AG04450 (cell line): ENCODE measurements at regions not wholly inside any gene's neighbourhood (a gene's known extent, or its start where the extent isn't known, plus 50 kb on each side); places are given as distances from the start of the nearest gene placed in this dataset.

ENCODE experiments used
- CTCF ChIA-PET: fragments of 300-600, 350-600 bp; formaldehyde crosslinking; extraction: SDS; loops from one replicate; lab custom pipeline; 2022; ENCODE audit warnings: antibody characterized with exemption, inconsistent platforms; lab: Charles Lee
- POLR2A ChIA-PET: fragments of 350-600 bp; formaldehyde crosslinking; extraction: SDS; loops from one replicate; lab custom pipeline; 2021; ENCODE audit warnings: antibody characterized with exemption, inconsistent platforms; lab: Yijun Ruan, JAX
- DNase-seq: peaks from one replicate; pipeline ENCODE4 v3.0.0-alpha.2; 2011; ENCODE audit warnings: low read depth, low spot score
- H3K27ac ChIP-seq: one replicate; pipeline ENCODE4 v1.5.1; 2012; ENCODE audit warnings: low read depth, low read length, control low read depth
- H3K27me3 ChIP-seq: one replicate; pipeline ENCODE4 v1.6.0; 2012; ENCODE audit warnings: low read length; ENCODE audit not compliant: control insufficient read depth, insufficient read depth
- H3K4me3 ChIP-seq: 2 replicates; pipeline ENCODE4 v1.5.1; 2011; ENCODE audit warnings: mild to moderate bottlenecking, low read depth, low read length, control low read depth
- H3K9me3 ChIP-seq: 2 replicates; pipeline ENCODE4 v1.5.1; 2012; ENCODE audit warnings: low read length; ENCODE audit not compliant: control insufficient read depth, insufficient read depth
- CTCF ChIP-seq: IDR thresholded peaks from 2 replicates; pipeline ENCODE4 v1.5.1; 2011; ENCODE audit warnings: low read depth, low read length, control low read depth, inconsistent platforms

DNA sequence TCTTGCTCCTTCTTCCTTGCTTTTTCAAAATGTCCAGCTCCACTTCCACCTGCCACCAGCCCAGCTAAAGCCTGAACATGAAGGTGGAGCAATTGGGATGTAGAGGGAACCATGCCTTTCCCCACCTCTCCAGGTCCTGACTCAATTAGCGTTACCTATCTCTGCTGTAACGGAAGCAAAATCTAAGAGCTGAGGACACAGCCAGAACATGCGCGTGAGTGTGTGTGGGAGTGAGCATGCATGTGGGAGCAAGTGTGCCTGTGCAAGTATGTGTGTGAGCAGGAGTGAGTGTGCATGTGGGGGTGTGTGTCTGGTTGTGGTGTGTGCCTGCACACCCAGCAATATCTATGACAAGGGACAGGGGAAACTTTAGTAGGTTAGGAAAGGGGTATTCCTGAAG is 364.5 kb downstream of the MID1IP1 start:
- no peak for TF ChIP-seq CTCF
- Histone ChIP-seq H3K9me3 (no peaks in the 10 kb centered on the region), H3K27me3 (no peaks in the 10 kb centered on the region), H3K4me3 (no peak overlapping the region), H3K27ac (no peak overlapping the region)
- CTCF ChIA-PET, result no interaction called here
- DNase-seq, result no peak
- POLR2A ChIA-PET, result no interaction called here

GRCh38 chrX:39167791-39168190 is 366.5 kb downstream of the MID1IP1 start:
- DNase-seq, result no peak
- POLR2A ChIA-PET, result no interaction called here
- no peak overlapping the region for H3K4me3 ChIP-seq
- CTCF ChIA-PET, result no interaction called here
- no peaks in the 10 kb centered on the region for H3K27me3 ChIP-seq
- no peak for TF ChIP-seq CTCF
- H3K27ac ChIP-seq, result no peak overlapping the region
- H3K9me3 ChIP-seq, result no peaks in the 10 kb centered on the region

DNA sequence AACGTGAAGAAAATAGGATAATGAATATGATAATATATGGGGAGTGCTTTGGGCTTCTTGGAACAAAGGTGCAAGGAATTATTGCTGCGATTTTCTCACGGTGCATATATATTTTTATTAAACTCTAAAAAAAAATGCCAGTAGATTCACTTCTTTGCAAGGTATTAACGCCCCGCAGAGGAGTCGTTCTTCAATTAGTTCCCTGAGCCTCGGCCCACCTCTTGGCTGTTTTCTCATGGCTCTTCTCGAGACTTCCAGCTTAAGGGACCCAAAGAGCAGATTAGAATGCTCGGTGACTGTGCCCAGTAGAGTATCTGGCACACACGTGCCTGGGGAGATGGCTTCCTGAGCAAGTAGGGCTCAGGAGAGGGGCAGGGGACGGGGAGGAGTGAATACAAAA is 367.4 kb downstream of the MID1IP1 start:
- DNase-seq, result no peak
- Histone ChIP-seq H3K9me3 (no peaks in the 10 kb centered on the region), H3K27ac (no peak overlapping the region), H3K4me3 (no peak overlapping the region), H3K27me3 (no peaks in the 10 kb centered on the region)
- TF ChIP-seq CTCF, result no peak
- CTCF ChIA-PET, result no interaction called here
- POLR2A ChIA-PET, result no interaction called here

GRCh38 chrX:39169976-39170375 is 368.7 kb downstream of the MID1IP1 start:
- no peaks in the 10 kb centered on the region for H3K9me3 ChIP-seq
- DNase-seq, result no peak
- no peaks in the 10 kb centered on the region for H3K27me3 ChIP-seq
- ChIA-PET POLR2A (no interaction called here), CTCF (no interaction called here)
- no peak overlapping the region for H3K27ac ChIP-seq
- TF ChIP-seq CTCF, result no peak
- H3K4me3 ChIP-seq, result no peak overlapping the region

DNA sequence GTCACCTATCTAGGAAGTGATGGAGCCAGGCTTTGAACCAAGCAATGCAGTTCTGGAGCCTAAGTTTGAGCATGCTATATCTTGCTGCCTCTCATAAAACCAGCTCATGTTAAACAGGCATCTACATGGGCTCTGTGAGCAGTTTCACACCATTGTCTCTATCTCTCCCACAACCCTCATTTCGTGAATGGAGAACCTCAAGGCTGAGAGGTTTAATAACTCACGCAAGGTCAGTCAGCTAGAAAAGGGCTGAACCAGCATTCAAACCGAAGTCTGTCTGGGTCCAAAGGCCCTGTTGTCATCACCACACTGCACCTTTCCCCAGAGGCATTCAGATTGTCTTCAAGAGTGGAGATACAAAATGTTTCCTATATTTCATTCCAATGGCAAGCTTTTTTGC is 369.2 kb downstream of the MID1IP1 start:
- ChIA-PET POLR2A (no interaction called here), CTCF (no interaction called here)
- no peak for TF ChIP-seq CTCF
- no peaks in the 10 kb centered on the region for H3K9me3 ChIP-seq
- DNase-seq, result no peak
- no peak overlapping the region for H3K4me3 ChIP-seq
- H3K27me3 ChIP-seq, result no peaks in the 10 kb centered on the region
- no peak overlapping the region for H3K27ac ChIP-seq
